HG02970 (cell line): ENCODE measurements at regions not wholly inside any gene's neighbourhood (a gene's known extent, or its start where the extent isn't known, plus 50 kb on each side); places are given as distances from the start of the nearest gene placed in this dataset.

Source experiments
- ATAC-seq: cut with Tn5 transposase; IDR thresholded peaks from one replicate; pipeline ENCODE4 v1.9.1; 2021; ENCODE audit warnings: mild to moderate bottlenecking, moderate library complexity, moderate number of reproducible peaks; ENCODE audit not compliant: unreplicated experiment, low FRiP score

DNA sequence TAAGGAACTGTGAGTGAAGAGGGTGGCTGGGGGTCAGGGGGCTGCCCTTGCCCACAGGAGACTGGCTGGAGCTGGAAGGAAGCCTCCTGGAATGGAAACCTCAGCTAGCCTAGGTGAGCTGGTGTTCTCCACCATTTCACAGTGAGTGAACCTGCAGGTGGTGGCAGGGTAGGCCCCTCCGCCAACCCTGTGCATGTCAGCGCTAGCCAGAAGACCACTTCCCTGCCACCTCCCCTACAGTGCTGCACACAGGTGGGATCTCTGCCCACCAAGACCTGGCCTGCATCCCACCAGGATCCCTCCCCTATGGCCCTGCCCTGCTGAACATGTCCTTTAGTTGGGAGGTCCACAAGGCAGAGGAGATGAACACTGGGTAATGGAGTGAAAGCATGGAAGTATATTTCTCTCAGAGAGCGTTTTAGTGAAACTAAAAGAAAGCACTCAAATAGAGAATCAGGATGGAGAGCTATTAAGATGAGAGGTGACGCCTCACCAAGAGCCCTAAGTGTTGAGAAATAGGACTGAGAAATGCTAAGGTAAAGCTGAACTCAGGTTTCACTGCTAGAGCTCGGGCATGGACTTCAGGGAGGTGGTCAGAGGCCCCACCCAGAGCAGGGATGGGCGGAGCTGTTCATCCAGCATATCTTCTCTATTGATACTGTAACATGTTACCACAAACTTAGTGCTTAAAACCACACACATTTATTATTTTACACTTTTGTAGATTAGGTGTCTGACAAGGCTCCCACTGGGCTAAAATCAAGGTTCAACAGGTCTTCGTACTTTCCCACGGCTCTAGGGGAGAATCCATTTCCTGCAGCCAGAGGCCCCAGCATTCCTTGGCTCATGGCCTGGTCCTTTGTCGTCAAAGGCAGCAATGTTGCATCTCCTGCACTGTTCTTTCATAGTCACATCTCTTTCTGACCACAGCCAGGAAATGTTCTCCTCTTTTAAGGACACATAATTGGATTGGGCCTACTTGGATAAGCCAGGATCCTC, 83.2 kb downstream of the DIRAS2 start:
- no peak for ATAC-seq
